ENCODE measurements at regions not wholly inside any gene's neighbourhood (a gene's known extent, or its start where the extent isn't known, plus 50 kb on each side); places are given as distances from the start of the nearest gene placed in this dataset.

DNA sequence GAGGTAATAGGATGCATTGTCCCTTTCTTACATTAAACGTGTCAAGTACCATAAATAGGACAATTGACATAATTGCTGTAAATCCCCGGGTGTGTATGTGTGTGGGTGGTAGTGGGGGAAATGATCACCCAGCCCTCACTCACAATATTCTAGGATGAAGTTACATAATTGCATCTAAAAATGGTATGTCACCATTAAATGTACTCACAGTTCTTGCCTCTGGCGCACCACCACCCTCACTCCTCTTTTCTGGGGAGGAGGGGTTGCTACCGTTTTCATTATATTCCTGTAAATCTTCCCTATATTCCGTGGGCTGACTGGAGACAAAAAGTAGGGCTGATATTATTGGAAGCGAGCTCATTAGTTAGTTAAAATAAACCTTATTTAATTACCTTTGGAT, 563.8 kb downstream of the TLR4 start (continued):
- TF ChIP-seq, protein P1, sequence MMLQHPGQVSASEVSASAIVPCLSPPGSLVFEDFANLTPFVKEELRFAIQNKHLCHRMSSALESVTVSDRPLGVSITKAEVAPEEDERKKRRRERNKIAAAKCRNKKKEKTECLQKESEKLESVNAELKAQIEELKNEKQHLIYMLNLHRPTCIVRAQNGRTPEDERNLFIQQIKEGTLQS (IDR thresholded peaks at IDR 0.05; ENCODE audit: borderline replicate concordance, extremely low read depth, low read depth, low read length): no peak
- TF ChIP-seq, protein P2, sequence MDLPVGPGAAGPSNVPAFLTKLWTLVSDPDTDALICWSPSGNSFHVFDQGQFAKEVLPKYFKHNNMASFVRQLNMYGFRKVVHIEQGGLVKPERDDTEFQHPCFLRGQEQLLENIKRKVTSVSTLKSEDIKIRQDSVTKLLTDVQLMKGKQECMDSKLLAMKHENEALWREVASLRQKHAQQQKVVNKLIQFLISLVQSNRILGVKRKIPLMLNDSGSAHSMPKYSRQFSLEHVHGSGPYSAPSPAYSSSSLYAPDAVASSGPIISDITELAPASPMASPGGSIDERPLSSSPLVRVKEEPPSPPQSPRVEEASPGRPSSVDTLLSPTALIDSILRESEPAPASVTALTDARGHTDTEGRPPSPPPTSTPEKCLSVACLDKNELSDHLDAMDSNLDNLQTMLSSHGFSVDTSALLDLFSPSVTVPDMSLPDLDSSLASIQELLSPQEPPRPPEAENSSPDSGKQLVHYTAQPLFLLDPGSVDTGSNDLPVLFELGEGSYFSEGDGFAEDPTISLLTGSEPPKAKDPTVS (IDR thresholded peaks at IDR 0.05; ENCODE audit: low read depth, low read length): no peak
- no peak for TF ChIP-seq BCL11A (IDR thresholded peaks at IDR 0.05; ENCODE audit: low read depth, low read length)

DNA sequence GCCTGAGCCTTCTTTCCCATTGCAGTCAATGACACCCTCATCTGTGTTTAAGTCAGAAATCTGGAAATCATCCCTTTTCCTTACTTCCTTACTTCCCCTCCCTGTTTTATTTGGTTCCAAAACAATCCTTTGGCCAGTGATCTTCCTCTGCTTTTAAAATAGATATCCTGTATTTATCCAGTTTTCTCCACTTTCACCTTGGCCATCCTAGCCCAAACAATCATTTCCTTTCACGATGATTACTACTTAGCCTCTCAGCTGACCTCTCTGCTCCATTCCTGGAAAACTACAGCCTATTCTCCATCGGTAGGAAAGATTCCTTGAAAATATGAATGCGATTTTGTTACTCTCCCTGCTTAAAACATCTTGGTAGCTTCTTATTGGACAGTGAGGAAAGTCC, 565.4 kb downstream of the TLR4 start:
- intact Hi-C loops (cut with micrococcal nuclease; ENCODE audit: unreplicated experiment): no loop called here
- H3K4me2 ChIP-seq (ENCODE audit: control insufficient read depth, insufficient read depth): no peak overlapping the region
- ChIA-PET POLR2A (no interaction called here), SMC1A (ENCODE audit: uncharacterized antibody, unreplicated experiment) (no interaction called here), RAD21 (ENCODE audit: unreplicated experiment) (no interaction called here), CTCF (no interaction called here)
- DNase-seq (ENCODE audit: low read depth, low spot score) (no peak), ATAC-seq (no peak), FAIRE-seq (no peak)
- no peaks in the 10 kb centered on the region for H3K4me1 ChIP-seq (ENCODE audit: control insufficient read depth, insufficient read depth, low read length)
- in situ Hi-C loops (cut with MboI): no loop called here
- H3K4me3 ChIP-seq: no peak overlapping the region
- no peaks in the 10 kb centered on the region for H3K36me3 ChIP-seq (ENCODE audit: control insufficient read depth in 2 of 2, insufficient read depth in 2 of 2, low read length in 1 of 2)
- no peak overlapping the region for H3K27ac ChIP-seq (ENCODE audit: control insufficient read depth, insufficient read depth)
- no peak overlapping the region for H3K9ac ChIP-seq (ENCODE audit: control insufficient read depth, insufficient read depth, low read length)
- H3K27me3 ChIP-seq (replicated peaks in 1 of 2; ENCODE audit: control insufficient read depth in 2 of 2, insufficient read depth in 2 of 2, low read length in 1 of 2): no peaks in the 10 kb centered on the region
- no peaks in the 10 kb centered on the region for H4K20me1 ChIP-seq (ENCODE audit: control insufficient read depth, insufficient read depth)
- WGBS (ENCODE audit: insufficient coverage, insufficient replicate concordance, low lambda C conversion rate, missing lambda C conversion rate): 12% methylated on average over 3 of the region's 3 CpGs
- TF ChIP-seq NRF1 (conservative IDR thresholded peaks at IDR 0.05; ENCODE audit: low read depth, low read length): no peak
- no peak for TF ChIP-seq JUND (IDR thresholded peaks at IDR 0.05; ENCODE audit: low read depth, low read length)
- TF ChIP-seq SP1 (IDR thresholded peaks at IDR 0.05; ENCODE audit: low read depth, low read length): no peak
- TF ChIP-seq CBX3 (IDR thresholded peaks at IDR 0.05; ENCODE audit: borderline replicate concordance, low read depth): no peak
- no peak for TF ChIP-seq NR2C1 (IDR thresholded peaks at IDR 0.05)
- TF ChIP-seq CEBPB (IDR thresholded peaks at IDR 0.05; ENCODE audit: borderline replicate concordance in 1 of 2, low read depth in 2 of 2, low read length in 2 of 2): no peak
- TF ChIP-seq HDAC6 (IDR thresholded peaks at IDR 0.05; ENCODE audit: unreplicated experiment): no peak
- TF ChIP-seq HCFC1 (IDR thresholded peaks at IDR 0.05; ENCODE audit: low read length): no peak
- no peak for TF ChIP-seq KAT2A (conservative IDR thresholded peaks at IDR 0.05; ENCODE audit: control insufficient read depth, low read depth, low read length)
- no peak overlapping the region for H2AFZ ChIP-seq (ENCODE audit: control insufficient read depth, low read depth, low read length)
- no peaks in the 10 kb centered on the region for H3K79me2 ChIP-seq (ENCODE audit: control insufficient read depth, insufficient read depth, low read length)
- no peaks in the 10 kb centered on the region for H3K9me3 ChIP-seq (replicated peaks; ENCODE audit: control insufficient read depth, insufficient read depth, low read length)
- BruUV-seq (replicated peaks): no TSS peak

All from GM12878 (cell line).